Heart right ventricle (tissue), 16 donors: ENCODE measurements at regions not wholly inside any gene's neighbourhood (a gene's known extent, or its start where the extent isn't known, plus 50 kb on each side); places are given as distances from the start of the nearest gene placed in this dataset.

ENCODE experiments used
- ATAC-seq, 8 donors: fragments of 200-7000 bp; cut with Tn5 transposase; one replicate each; pipeline ENCODE4 v1.9.1; 2020; ENCODE audit warnings: mild to moderate bottlenecking in 8 of 8, moderate library complexity in 8 of 8, moderate number of reproducible peaks in 1 of 8
- DNase-seq, 2 donors: peaks; one replicate each; pipeline ENCODE4 v3.0.0-alpha.2; 2020
- H3K27ac ChIP-seq, 10 donors: fragments of 200-600 bp; sonication (generic) in 2 of 10; one replicate each; pipeline versions ENCODE4 v1.5.0 to v1.8.0; 2020 to 2022; ENCODE audit warnings: mild to moderate bottlenecking in 3 of 10
- H3K27me3 ChIP-seq, 7 donors: fragments of 200-600 bp; one replicate each; pipeline ENCODE4 v1.8.0; 2021 to 2022; ENCODE audit warnings: mild to moderate bottlenecking in 2 of 7
- H3K36me3 ChIP-seq, 9 donors: fragments of 200-600 bp; sonication (generic) in 1 of 9; one replicate each; pipeline versions ENCODE4 v1.5.0 to v1.8.0; 2020 to 2022; ENCODE audit warnings: mild to moderate bottlenecking in 2 of 9
- H3K4me1 ChIP-seq, 9 donors: fragments of 200-600 bp; sonication (generic) in 1 of 9; one replicate each; pipeline versions ENCODE4 v1.5.0 to v1.8.0; 2020 to 2022; ENCODE audit warnings: mild to moderate bottlenecking in 4 of 9
- H3K4me3 ChIP-seq, 10 donors: fragments of 200-600 bp; sonication (generic) in 2 of 10; one replicate each; pipeline versions ENCODE4 v1.5.0 to v1.8.0; 2020 to 2022; ENCODE audit warnings: mild to moderate bottlenecking in 7 of 10, moderate library complexity in 2 of 10
- H3K9me3 ChIP-seq, 11 donors: fragments of 200-600 bp in 10 of 11; sonication (generic) in 2 of 11; one replicate each; pipeline versions ENCODE4 v1.5.0 to v1.8.0; 2013 to 2022; ENCODE audit warnings: mild to moderate bottlenecking in 2 of 11, control low read depth in 1 of 11, moderate library complexity in 1 of 11
- WGBS, 2 donors: extraction: QIAGEN DNeasy Blood & Tissue Kit; methylation state at CpG; one replicate each; pipeline ENCODE4 v1.1.7; 2013; ENCODE audit warnings: inconsistent platforms in 1 of 2; 5-methylcytosine and 5-hydroxymethylcytosine counted together
- intact Hi-C, 10 donors: fragments of 100-400 bp; cut with DNase I; formaldehyde crosslinking; loops; one replicate each; pipeline versions ENCODE4 v1.11.1 to v1.14.2; 2022
- TF ChIP-seq, protein P1 (sequence below), 9 donors: fragments of 200-600 bp; sonication (generic) in 2 of 9; IDR thresholded peaks; one replicate each; pipeline versions ENCODE4 v1.5.0 to v1.8.0; 2021 to 2022; ENCODE audit warnings: antibody characterized with exemption in 9 of 9, mild to moderate bottlenecking in 5 of 9, moderate library complexity in 1 of 9
- donor health status: Arrhythmogenic right ventricular cardiomyopathy.
- donor health status: ischemic (EF 13 %, LVEDD 7.1; RV severe dilation, severe dysfunction).
- donor health status: healthy with polysubstance abuse.
- donor health status: DM: no; HTN: yes; CAD: no.
- donor health status: DM: no; HTN: no; CAD: no.
- donor health status: ischemic (EF 25% LVEDD 6.9; RV normal size, moderate dysfunction).
- donor health status: ischemic (EF 25% LVEDD 5.7; RV mildly dilated, moderate dysfunction).
- donor health status: healthy.
- donor health status: DM: yes; HTN: yes; CAD: no.
- donor health status: Ischemic cardiomyopathy.
- donor health status: ischemic (EF 35%, LVEDD 5.7; RV mildly dilated, moderate dysfunction).
- donor health status: nonischemic (EF 11% LVEDD 7.7; RV severe dilation, severe dysfunction).
- donor health status: DM: yes; HTN: yes; CAD: no.
- donor health status: PGD.
- donor health status: ischemic (EF 29% LVEDD 5.4; RV normal size, mild dysfunction).
- donor health status: nonischemic (EF 23%, LVEDD 6.1; RV moderate dilation, normal function).

DNA sequence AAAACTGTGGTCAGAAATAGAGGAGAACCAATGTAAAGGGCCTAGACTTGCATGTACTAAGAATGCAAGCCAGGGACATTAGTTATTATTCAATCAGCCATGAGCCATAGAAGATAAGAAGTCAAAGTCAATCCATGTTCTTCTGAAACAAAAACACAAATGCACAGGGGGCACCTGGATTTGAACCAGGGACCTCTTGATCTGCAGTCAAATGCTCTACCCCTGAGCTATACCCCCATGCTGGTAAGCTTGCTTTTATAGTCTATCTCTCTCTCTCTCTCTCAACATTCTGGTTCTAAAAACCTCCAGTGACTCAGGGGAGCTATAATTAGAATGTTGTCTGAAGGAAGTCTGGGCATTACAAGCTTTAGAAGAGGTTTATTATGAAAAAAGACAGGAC, 85.6 kb upstream of the ACP3 start:
- Histone ChIP-seq H3K27me3 (no peaks in the 10 kb centered on the region), H3K27ac (peak overlapping the region in 3 of 10 donors; percentile 18 to 58 (median 36)), H3K4me1 (peaks cover 0 to 7% (median 0%) of the 10 kb centered on the region in 9 donors), H3K4me3 (no peak overlapping the region), H3K9me3 (no peaks in the 10 kb centered on the region), H3K36me3 (no peaks in the 10 kb centered on the region)
- ATAC-seq (peak; percentile 58 to 93 (median 86)), DNase-seq (no peak)
- intact Hi-C loops = no loop called here
- TF ChIP-seq, protein P1, sequence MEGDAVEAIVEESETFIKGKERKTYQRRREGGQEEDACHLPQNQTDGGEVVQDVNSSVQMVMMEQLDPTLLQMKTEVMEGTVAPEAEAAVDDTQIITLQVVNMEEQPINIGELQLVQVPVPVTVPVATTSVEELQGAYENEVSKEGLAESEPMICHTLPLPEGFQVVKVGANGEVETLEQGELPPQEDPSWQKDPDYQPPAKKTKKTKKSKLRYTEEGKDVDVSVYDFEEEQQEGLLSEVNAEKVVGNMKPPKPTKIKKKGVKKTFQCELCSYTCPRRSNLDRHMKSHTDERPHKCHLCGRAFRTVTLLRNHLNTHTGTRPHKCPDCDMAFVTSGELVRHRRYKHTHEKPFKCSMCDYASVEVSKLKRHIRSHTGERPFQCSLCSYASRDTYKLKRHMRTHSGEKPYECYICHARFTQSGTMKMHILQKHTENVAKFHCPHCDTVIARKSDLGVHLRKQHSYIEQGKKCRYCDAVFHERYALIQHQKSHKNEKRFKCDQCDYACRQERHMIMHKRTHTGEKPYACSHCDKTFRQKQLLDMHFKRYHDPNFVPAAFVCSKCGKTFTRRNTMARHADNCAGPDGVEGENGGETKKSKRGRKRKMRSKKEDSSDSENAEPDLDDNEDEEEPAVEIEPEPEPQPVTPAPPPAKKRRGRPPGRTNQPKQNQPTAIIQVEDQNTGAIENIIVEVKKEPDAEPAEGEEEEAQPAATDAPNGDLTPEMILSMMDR (IDR thresholded peaks at IDR 0.05) = no peak

DNA sequence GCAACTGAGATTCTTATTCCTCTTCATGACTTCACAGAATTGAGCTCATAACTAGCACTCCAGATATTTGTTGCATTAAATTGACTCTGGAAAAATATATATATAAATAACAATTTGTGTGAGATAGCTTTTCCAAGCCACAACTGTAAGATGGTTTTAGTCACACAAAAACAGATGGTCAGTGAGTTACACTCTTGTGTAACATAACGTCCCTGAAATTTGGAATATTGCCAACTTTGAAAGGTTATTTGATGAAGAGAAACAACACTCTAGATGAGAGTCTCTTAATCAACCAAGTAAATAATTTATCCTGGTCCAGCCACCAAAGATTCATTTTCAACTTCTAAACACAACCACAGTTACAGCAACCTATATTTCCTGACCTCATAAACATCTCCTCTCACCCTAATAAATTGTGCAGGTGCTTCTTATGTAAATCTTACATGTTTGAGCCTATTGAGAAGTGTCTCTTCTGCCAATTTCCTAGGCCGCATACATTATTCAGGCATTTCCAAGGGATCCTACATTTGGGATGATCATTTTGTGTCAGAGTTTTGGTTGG, 84.9 kb upstream of the ACP3 start:
- WGBS, 2 donors = 23 to 25% methylated on average over 2 of the region's 2 CpGs
- DNase-seq (no peak), ATAC-seq (peak in 3 of 8 donors; percentile 9 to 59 (median 42))
- no peaks in the 10 kb centered on the region for H3K36me3 ChIP-seq
- intact Hi-C loops = no loop called here
- H3K27ac ChIP-seq = peak overlapping the region in 3 of 10 donors; percentile 18 to 58 (median 36)
- H3K27me3 ChIP-seq = no peaks in the 10 kb centered on the region
- H3K4me1 ChIP-seq = peaks cover 0 to 7% (median 0%) of the 10 kb centered on the region in 9 donors
- no peaks in the 10 kb centered on the region for H3K9me3 ChIP-seq
- TF ChIP-seq, protein P1 (IDR thresholded peaks at IDR 0.05) = no peak
- no peak overlapping the region for H3K4me3 ChIP-seq

DNA sequence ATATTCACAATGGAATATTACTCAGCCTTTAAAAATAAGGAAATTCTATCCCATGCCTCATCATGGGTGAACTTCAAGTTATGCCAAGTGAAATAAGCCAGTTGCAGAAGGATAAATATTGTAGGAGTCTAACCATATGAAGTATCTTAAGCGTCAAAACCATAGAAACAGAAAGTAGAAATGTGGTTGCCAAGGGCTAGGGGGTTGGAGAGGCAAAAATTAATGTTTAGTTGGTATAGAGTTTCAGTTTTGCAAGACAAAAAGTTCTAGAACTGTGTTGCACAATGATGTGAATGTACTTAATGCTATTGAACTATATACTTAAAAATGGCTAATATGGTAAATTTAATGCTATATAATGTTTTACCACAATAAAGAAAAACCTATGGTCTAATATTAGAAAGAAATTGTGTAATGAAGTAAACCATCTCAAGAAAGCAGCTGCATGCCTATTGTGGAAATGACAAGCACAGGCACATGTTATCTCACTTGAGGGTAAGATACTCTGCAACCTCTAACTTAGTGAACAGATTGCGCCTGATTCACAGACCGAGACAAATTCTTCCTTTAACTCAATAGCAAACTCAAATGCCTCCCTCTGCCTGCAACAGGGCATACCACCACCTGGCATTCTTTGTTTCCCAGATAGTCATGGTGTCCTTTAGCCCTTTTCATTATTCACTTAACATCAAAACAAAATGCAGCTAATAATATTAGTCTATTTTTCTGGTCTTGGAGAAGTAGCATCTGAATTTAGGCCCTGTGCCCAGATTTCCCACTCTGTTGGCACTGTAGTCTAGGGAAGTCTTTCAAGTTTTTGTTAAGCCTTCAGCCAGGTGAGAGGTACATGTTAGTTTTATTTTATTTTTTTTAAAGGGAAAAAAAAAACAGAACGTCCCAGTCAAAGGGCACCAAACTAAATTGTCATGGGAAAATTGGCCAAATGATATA, 80.2 kb upstream of the ACP3 start:
- intact Hi-C loops = no loop called here
- Histone ChIP-seq H3K27ac (no peak overlapping the region), H3K4me1 (peaks cover 0 to 2% (median 0%) of the 10 kb centered on the region in 9 donors), H3K36me3 (no peaks in the 10 kb centered on the region), H3K4me3 (no peak overlapping the region), H3K9me3 (peaks cover 0 to 8% (median 0%) of the 10 kb centered on the region in 11 donors), H3K27me3 (no peaks in the 10 kb centered on the region)
- DNase-seq = no peak
- 64 to 73% methylated on average over 4 of the region's 4 CpGs for WGBS, 2 donors
- no peak for ATAC-seq
- TF ChIP-seq, protein P1 (IDR thresholded peaks at IDR 0.05) = no peak

DNA sequence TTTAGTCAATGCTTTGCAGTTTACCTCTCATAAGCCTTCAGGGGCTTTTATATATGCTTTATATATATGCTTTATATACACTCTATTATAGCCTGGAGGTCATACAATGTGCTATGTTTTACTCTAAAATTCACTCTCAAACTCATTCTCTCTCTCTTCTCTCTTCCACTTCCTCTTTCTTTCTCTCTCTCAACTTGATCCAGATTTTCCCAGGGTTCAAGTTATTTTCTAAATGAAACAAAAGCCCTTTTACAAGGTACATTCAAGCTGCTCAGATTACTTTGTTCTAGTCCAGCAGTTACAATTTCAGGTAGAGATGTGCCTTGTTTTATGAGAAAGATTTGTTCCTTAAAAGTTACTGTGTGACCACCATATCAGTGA, 79.6 kb upstream of the ACP3 start:
- H3K27me3 ChIP-seq = no peaks in the 10 kb centered on the region
- H3K9me3 ChIP-seq = peaks cover 0 to 8% (median 0%) of the 10 kb centered on the region in 11 donors
- no peak overlapping the region for H3K27ac ChIP-seq
- intact Hi-C loops = no loop called here
- TF ChIP-seq, protein P1 (IDR thresholded peaks at IDR 0.05) = no peak
- DNase-seq = no peak
- no peak overlapping the region for H3K4me3 ChIP-seq
- H3K4me1 ChIP-seq = no peaks in the 10 kb centered on the region
- no peaks in the 10 kb centered on the region for H3K36me3 ChIP-seq
- no peak for ATAC-seq
